Anterior cingulate cortex (tissue), 58 donors: ENCODE measurements at regions not wholly inside any gene's neighbourhood (a gene's known extent, or its start where the extent isn't known, plus 50 kb on each side); places are given as distances from the start of the nearest gene placed in this dataset.
"Not testable (repeated sequence)": the region's sequence is repeated elsewhere in the genome, so short reads cannot be mapped to it uniquely, and the experiment has no call there.

Experiments used
- DNase-seq, 58 donors: peaks; one replicate each; lab custom pipeline; 2025; lab: John Stamatoyannopoulos, UW

DNA sequence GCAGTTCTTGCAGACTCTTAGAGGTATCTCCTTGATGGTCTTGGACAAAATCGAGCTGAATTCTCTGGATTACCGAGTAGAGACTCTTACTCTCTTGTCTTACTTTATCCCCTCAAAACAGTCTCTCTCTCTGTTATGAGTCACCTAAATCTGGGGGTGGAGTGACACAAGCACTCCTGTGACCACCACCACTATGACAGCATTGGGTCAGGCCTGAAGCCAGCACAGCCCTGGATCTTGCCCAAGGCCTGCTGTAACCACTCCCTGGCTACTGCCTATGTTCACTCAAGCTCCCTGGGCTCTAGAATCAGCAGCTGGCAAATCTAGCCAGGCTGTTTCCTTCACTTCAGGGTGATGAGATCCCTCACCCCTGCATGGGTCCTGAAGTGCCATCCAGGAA is 662.5 kb downstream of the LUZP2 start:
- no peak for DNase-seq

DNA sequence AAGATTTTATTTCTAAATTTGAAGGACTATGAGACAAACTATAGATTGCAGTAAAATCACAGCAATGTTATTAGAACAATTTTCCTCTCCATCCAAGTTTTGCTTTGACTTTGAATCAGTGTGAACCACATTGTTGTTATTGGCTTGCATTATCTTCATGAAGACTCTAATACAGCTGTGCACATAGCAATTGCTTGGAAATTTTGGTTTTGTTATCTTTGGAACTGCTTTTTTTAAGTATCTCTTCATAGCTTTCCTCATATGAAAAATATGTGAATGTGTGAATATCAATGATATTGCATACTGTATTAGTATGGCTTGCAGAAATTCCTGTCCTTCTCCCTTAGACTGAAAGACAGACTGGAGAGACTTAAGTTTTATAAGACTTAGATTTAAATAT is 666.6 kb downstream of the LUZP2 start:
- DNase-seq, result no peak

DNA sequence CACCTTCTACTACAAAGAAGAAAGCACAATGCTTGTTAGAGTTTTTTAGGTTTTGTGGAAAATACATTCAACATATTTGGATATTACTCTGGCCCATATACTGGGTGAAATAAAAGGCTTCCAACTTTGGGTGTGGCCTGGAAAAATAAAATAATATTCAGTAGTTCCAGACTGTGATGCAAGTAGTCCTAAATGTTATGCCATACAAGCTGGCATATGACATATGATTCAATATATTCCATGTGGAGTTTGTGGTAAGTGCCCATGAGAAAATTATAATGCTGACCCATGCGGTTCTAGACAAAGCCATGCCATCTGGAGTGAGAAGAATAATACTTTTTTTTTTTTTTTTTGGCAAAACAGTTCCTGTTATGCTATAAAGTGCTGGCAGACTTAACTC is 683.3 kb downstream of the LUZP2 start:
- DNase-seq, result no peak

DNA sequence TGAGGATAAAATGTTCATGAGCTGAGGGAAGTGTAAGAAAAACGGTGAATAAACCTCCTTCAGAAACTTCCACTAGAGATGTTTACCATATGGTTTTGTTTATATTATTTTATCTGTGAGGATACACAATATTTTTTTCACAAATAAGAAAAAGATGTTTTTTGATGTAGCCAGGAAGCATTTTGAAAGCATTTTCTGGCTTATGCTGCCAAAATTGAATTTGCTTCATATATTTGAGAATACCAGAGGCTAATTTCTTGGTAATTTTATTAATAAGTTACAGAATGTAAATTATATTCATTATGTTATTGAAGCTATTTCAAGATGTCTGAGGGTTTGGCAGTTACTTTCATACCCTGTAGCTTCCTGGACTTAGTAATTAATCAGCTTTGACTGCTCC is 686.6 kb downstream of the LUZP2 start:
- no peak for DNase-seq

DNA sequence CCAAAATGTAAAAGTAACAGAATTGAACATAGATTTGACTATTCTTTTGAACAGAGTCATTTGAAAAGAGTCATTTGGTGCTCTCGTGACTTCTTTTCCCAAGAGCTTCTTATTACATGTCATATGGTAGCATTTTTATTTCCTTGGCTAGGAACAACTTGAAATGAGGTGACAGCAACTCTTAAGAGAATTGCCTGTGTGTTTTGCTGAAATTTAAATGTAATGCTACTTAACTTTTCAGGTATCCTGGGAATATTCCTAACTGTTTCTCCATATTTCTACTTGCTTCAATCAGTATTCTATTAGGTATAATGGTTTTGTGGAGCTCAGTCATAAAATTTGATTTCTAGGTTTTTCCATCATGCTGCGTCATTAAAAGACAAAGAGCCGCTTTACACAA is 700.7 kb downstream of the LUZP2 start:
- no peak for DNase-seq

DNA sequence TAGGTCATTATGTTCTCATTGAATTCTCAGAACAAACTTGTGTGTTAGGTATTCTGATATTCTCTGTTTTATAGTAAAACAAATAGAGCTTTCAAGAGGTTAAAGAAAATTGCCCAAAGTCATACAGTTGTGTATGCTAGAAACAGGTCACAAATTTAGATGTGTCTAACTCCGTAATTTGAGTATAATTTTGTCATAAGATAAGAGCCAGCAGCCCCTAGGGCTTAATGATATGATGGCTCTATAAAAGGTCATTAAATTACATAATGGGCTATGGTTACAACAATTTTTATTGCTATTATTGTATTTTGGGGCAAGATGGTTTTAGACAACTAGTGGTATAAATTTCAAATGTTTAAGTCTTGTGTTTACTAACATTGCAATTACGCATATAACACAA is 701.9 kb downstream of the LUZP2 start:
- DNase-seq, result no peak

DNA sequence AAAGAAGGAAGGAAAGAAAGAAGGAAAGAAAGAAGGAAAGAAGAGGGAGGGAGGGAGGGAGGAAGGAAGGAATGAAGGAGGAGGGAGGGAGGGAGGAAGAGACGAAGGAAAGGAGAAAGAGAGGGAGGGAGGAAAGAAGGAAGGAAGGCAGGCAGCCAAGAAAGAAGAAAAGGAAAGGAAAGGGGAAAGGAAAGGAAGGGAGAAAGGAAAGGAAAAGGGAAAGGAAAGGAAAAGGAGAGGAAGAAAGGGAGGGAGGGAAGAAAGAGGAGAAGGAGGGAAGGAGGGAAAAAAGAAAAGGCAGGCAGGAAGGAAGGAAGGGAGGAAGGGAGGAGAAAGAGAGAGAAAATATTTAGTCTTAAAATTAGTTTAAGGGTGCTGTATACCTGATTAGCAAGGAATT is 704.1 kb downstream of the LUZP2 start:
- no peak for DNase-seq

DNA sequence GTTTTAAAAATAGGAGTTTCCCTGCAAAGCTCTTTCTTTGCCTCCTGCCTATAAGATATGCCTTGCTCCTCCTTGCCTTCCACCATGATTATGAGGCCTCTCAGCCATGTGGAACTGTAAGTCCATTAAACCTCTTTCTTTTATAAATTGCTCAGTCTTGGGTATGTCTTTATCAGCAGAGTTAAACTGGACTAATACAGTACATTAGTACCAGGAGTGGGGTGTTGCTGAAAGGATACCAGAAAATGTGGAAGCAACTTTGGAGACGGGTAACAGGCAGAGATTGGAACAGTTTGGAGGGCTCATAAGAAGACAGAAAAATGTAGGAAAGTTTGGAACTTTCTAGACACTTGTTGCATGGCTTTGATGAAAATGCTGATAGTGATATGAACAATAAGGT is 709.9 kb downstream of the LUZP2 start:
- no peak for DNase-seq

DNA sequence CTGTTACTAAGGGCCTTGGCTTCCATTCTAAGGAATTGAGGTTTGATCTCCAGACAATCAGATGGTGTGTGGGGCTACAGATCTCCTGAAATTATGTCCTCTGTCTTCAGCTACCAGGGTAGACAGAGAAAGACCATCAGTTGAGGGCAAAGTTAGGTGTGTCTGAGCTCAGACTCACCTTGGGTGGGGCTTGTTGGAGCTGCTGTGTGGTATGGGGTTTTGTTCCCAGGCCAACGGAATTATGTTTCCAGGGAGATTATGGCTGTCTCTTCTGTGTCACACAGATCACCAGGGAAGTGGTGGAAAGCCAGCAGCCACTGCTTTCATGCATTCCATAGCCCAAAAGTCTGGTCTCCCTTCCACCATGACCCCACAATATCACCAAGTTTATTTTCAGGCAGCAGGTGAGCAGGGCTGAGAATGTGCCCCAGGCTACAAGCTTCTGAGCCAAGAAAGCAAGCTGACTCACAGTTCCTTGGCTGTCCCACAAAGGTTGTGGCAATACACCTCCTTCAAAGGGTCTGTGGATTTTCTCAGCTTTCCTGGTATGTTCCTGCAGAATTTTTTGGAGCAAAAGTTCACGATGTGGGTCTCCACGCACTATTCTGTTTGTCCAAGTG is 714.9 kb downstream of the LUZP2 start:
- DNase-seq, result no peak

DNA sequence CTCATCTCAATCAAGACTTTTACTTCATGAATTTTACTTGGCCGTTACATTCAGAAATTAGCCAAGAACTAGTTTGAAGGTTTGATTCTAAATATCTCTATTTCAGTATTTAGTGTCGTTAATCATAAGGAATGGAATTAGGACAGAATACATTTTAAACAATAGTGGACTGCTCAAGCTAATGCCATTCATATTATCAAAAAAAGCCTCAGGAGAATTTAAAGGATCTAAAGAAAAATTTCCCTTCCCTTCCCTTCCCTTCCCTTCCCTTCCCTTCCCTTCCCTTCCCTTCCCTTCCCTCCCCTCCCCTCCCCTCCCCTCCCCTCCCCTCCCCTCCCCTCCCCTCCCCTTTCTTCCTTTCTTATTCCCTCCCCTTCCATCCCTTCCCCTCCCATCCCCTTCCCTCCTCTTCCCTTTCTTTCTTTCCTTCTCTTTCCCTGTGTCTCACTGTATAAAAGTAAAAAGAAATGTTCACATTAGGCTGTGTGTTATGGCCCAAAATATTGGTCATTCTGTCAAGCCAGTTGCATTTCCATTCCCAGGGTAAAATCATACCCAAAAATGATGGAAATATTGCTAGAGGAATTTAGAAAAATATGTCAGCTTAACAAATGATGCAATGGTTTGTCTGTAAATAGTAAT is 717.8 kb downstream of the LUZP2 start:
- DNase-seq, result no peak

DNA sequence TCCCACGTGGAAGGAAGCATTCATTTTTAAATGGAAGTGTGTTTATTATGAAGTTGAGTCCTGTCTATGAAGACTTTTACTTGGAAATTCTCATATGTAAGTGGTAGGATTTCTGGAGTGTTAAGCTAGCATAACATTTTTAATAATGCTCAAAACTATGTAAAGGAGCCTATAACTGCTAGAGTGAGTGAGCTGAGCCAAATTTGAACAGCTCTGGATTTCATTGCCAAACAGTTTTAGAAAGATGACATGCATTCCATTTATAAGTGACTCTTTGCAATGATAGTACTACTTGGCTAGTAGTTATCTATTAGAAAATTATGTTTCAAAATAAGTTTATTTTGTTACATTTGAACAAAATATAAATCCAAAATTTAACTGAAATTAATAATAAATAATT is 721.2 kb downstream of the LUZP2 start:
- DNase-seq, result no peak

DNA sequence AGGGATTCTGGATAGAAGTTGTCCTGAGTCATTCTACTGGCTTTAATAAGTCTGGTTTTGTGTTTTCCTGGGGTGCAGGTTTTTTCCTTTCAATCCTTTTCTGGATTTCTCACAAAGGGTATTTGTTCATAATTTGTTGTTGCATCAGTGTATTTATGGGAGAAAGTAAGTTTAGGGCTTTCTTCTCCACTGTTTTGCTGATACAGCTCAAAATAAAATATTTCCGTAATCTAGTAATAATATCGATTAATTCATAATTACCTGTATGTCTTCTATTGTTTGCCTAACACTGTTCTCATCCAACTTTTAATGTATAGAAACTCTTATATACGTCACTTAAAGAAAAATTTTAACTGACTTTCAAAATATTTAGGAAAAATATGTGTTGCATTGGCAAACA is 728.2 kb downstream of the LUZP2 start:
- no peak for DNase-seq

DNA sequence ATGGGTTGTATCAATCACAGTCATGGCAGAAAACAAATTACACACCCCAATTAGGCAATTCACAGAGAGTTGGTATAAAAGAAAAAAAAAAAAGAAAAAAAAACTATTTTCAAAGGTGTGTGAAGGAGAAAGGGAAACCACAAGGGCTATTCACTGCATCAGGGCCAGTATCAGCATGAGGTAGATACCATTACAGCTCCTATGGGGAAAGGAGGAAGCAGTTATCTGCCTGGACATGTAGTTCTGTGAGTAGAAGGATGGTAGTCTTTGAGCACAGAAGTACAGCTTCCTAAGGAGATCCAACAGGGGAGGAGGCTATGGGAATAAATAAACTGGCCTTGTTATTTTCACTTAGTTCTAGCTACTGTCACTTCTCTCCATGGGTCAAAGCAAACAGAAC is 746.1 kb downstream of the LUZP2 start:
- DNase-seq, result no peak

DNA sequence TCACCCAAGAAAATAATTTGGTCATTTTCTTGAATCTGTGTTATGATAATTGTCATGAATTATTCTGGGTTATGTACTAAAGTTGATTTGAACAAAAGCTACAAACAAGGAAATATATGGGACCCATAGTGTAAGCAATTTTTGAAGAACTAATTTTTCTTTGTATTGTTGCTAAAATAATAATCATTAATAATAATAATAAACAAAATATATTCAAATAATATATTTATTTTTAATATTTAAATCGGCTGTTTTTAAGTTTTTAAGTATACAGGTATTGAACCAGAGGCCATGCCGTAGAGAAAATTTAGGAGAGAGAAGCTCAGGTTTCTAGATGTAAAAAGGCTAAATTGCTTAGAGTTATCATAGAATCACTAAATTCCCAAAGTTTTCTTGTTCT is 747.3 kb downstream of the LUZP2 start:
- no peak for DNase-seq

DNA sequence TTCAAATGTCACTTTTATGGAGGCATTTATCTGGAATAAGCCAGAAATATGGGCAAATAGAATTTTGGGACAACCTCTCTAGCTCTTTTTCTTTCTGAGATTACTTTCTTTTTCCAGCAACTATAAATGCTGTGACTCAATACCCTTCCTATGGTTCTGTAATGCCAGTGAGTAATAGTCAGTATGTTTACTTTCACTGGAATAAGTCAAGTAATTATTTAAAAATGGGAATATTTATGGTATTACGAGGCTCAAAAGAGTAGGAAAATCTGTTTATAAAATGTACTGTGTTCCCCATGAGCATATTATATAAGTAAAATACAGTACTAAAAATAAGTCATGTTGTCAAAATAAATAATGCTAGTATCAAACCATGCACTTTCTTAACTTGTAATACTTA is 750.5 kb downstream of the LUZP2 start:
- no peak for DNase-seq

DNA sequence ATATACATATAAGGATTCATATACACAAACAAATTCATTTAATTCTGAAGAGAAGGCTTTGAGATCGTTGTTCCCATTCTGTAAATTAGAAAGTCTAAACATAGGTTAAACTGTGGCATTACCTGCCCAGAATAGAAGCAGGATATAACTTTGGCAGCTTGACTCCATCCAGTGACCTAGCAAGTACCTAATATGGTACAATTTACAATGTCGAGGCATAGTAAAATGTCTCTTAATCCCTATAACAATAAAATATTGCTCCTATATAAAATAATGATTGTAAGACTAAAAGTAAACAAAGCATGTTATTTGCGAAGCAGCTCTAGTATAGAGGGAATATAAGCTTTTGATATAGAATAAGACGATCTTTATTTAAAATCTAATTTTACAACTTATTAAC is 756.0 kb downstream of the LUZP2 start:
- DNase-seq, result no peak

DNA sequence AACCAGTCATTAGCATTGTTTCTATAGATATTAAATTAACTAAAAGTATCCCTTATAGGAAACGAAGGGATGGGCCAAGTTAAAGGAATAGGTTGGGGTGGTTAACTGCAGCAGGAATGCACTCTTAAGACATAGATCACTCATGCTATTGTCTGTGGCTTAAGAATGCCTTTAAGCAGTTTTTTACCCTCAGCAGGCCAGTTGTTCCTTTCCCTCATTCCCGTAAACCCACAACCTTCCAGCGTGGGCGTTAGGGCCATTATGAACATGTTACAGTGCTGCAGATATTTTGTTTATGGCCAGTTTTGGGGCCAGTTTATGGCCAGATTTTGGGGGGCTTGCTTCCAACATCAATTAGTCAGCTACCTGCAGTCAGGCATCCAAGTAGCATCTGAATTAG is 767.0 kb downstream of the LUZP2 start:
- DNase-seq, result not testable (repeated sequence)

DNA sequence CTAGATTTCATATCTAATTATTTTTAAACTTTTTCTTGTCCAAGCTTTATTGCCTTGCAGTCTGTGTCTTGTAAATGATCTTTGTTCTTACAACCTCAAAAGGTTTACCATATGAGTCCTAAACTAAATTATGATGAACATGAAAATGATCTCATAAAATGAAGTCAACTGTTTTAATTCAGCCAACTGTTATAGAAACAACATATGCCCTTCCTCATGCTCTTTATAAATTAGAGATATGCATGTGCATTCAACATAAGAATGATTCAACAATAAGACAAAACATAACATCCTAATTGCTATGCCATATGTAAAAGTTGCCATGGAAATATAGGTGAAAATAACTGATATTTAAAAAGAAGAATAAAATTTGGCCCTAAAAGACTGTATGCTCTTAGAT is 774.4 kb downstream of the LUZP2 start:
- DNase-seq, result no peak

DNA sequence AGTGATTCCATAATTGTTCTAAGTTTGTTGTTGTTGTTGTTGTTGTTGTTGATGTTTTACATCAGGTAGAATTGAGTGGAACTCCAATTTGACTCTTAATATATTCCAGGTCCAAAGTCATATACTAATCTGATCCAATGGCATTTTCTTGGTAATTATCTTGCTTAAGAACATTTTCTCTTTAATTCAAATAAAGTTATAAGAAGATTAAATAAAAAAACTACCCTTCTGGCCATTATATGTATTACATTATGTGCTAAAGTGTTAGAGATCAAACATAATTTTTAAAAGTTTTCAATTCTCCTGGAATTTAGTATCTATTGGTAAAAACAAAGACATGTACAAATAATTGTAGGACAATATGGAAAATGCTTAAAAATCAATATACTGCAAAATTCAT is 775.4 kb downstream of the LUZP2 start:
- DNase-seq, result no peak

DNA sequence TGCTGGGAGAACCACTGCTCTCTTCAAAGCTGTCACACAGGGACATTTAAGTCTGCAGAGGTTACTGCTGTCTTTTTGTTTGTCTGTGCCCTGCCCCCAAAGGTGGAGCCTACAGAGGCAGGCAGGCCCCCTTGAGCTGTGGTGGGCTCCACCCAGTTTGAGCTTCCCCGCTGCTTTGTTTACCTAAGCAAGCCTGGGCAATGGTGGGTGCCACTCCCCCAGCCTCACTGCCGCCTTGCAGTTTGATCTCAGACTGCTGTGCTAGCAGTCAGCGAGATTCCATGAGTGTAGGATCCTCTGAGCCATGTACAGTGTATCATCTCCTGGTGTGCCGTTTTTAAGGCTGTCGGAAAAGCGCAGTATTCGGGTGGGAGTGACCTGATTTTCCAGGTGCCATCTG is 784.0 kb downstream of the LUZP2 start:
- not testable (repeated sequence) for DNase-seq

DNA sequence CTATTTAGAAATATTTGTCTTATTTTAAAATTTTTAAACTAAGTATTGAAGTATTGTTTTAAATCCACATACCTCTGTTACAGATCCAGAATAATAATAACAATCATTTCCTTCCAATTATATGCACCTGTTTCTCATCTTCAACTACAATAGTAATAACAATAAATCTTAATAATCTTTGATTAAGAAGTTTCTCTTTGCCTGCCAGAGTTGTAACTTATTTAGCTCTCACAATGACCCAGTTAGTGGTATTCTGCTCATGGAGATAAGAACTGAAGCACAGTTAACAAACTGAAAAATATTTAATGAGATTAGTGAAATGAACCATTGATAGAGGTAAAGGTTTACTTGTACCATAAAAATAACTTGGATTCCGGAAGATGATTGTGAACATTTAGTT is 796.3 kb downstream of the LUZP2 start:
- no peak for DNase-seq

DNA sequence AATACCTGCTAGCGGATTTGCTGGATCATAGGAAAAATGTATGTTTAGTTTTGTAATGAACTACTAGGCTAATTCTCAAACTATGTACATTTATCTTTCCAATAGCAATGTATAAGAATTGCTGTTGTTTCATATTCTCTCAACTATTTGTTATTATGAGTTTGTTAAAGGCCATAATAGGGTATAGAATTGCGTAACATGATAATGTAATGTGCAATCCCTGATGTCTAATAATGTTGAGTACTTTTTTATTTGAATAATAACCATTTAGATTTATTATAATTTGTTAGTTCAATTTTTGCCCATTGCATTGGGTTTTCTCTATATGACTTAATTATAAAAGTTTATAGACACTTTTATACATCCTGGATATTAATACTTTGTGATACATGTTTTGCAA is 801.6 kb downstream of the LUZP2 start:
- DNase-seq, result no peak

DNA sequence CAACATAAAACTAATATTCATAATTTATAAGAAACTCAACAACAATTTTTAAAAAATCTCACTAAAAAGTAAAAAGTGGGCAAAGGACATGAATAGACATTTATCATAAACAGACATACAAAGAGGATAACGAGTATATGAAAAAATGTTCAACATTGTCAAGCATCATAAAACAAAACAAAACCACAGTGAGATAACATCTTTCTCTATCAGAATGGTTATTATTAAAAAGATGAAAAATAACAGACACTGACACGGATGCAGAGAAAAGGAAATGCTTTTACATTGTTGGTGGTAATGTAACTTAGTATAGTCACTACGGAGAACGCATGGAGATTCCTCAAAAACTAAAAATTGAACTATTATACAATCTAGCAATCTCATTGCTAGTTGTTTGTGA is 813.0 kb downstream of the LUZP2 start:
- DNase-seq, result no peak
